HG03025 (cell line): ENCODE measurements at regions not wholly inside any gene's neighbourhood (a gene's known extent, or its start where the extent isn't known, plus 50 kb on each side); places are given as distances from the start of the nearest gene placed in this dataset.
"Not testable (repeated sequence)": the region's sequence is repeated elsewhere in the genome, so short reads cannot be mapped to it uniquely, and the experiment has no call there.

Experiments used
- ATAC-seq: cut with Tn5 transposase; IDR thresholded peaks from one replicate; pipeline ENCODE4 v1.9.1; 2021; ENCODE audit warnings: mild to moderate bottlenecking, moderate library complexity; ENCODE audit not compliant: unreplicated experiment, low FRiP score

GRCh38 chr12:23340351-23340750, 609.1 kb downstream of the SOX5 start:
- ATAC-seq = no peak

- ATAC-seq = no peak
These were observed 607.1 kb downstream of the SOX5 start for GRCh38 chr12:23342407-23342806.

- ATAC-seq = no peak
These were observed 599.9 kb downstream of the SOX5 start for GRCh38 chr12:23349564-23349963.

DNA sequence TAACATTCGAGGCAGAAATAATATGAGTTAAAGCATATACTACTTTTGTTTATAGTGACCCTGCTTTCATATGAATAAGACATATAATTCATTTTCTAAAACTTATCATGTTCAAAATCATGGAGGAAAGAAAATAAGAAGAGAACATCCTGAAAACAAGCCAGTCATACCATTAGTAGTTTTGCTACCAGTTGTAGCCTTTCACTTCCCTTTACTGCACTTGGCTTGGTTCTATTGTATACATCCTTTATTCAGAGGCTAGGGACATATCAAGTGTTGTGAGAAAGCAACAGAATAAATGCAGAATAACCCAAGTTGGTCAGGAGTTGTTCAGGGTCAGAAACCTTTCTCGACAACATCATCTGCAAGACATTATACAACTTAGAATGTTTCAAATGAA, 598.7 kb downstream of the SOX5 start:
- ATAC-seq = peak; percentile 92

DNA sequence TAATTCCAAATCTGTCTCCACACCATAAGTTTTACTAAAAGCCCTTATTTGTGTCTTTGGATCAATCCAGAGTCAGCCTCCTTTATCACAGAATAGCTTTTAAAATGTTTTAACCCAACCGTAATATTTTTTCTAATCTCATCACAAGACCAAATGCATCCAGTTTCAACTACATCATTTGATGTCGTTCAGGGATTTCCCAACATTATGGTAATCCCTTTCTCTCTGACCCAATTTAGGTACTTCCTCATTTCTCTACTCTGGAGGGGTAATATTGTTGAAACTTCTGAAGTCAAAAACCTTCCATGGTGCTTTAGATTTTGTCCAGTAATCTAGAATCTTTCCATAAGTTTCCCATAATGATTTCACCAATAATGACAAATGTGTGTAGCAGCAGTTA, 596.8 kb downstream of the SOX5 start:
- ATAC-seq = no peak

DNA sequence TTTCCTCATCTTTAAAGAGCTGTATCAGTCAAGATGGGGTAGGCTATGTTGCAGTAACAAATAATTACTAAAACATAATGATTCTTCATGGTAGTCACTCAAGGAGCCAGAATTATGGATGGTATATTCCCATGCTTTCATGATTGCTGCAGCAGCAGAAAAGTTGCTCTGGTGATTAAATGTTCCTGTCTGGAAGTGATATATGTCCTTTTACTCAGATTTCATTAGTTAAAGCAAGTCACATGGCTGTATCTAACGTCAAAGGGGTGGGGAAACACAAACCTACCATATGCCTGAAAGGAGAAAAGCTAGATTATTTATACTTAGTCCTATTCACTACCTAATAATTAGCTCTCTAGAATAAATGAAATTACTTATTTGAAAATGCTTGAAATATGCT, 594.7 kb downstream of the SOX5 start:
- ATAC-seq = no peak

GRCh38 chr12:23356440-23356839, 593.0 kb downstream of the SOX5 start:
- no peak for ATAC-seq

DNA sequence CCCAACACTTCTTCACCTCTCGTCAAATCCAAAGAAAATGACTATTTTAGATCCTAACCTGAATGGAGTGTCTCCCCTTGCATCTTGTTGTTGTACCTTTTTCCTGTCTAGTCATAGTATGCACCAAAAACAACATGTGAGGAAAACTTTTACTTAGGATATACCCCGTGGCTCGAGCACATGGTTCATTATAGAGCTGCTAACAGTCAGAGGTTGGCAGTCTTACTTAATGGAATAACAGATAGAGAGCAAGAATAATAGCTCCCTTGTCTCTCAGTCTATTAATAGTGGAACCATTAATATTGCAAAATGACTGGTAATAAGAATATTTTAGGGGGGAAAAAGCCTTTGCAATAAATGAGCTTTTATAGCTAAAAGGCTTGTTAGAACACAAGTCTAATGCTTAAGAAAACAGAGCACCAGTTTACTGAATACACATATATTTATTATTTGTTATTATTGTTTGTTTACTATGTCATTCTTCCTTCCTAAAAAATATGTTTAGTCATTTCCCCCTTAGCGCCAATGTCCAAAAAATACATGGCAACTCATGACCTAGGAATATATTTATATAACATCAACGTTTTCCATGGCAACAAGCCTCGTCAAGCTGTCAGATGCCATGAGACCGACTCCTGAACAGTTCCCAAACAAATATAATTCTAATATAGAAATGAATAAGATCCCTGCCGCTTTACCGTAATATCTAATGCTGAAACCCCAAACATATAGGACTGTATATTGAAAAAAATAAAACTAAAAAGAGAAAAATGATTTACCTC, 592.4 kb downstream of the SOX5 start:
- ATAC-seq = no peak

GRCh38 chr12:23359975-23360701, 589.3 kb downstream of the SOX5 start:
- ATAC-seq = no peak

GRCh38 chr12:23361971-23362370, 587.5 kb downstream of the SOX5 start:
- no peak for ATAC-seq

- ATAC-seq = no peak
These were observed 580.9 kb downstream of the SOX5 start for GRCh38 chr12:23368590-23368989.

DNA sequence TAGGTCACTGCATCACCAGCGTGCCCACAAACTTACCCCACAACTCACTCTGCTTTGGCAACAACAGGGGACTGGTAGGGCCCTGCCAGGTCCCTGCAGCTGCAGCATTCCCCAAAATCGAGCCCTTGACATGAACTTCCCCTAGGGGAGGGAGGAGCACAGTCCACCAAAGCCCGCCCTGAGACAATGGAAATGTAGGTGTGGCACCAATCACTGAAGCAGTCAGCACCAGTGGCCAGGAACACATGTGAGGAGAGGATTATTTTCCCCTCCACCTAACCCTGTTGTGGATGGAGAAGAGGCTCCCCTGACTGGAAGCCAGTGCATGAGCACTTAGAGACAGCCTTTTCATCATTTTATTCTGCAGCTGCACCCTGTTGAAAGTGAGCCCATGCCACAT, 573.8 kb downstream of the SOX5 start:
- no peak for ATAC-seq

GRCh38 chr12:23376238-23376637, 573.2 kb downstream of the SOX5 start:
- no peak for ATAC-seq

DNA sequence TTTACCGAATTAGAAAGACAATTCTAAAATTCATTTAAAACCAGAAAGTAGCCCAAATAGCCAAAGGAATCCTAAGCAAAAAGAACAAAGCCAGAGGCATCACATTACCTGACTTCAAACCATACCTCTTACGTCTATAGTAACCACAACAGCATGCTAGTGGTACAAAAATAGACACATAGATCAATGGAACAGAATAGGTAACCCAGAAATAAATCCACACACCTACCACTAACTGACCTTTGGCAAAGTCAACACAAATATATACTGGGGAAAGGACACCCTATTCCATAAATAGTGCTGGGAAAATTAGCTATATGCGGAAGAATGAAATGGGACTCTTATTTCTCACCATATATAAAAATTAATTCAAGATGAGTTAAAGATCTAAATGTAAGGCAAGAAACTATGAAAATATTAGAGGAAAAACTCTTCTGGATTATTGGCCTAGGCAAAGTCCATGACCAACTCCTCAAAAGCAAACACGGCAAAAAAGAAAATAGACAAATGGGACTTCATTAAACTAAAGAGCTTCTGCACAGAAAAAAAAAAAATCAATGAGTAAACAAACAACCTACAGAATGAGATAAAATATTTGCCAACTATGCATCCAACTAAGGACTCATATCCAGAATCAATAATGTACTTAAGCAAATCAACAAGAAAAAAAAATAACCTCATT, 568.9 kb downstream of the SOX5 start:
- ATAC-seq = no peak

- not testable (repeated sequence) for ATAC-seq
These were observed 560.6 kb downstream of the SOX5 start for GRCh38 chr12:23388898-23389297.

DNA sequence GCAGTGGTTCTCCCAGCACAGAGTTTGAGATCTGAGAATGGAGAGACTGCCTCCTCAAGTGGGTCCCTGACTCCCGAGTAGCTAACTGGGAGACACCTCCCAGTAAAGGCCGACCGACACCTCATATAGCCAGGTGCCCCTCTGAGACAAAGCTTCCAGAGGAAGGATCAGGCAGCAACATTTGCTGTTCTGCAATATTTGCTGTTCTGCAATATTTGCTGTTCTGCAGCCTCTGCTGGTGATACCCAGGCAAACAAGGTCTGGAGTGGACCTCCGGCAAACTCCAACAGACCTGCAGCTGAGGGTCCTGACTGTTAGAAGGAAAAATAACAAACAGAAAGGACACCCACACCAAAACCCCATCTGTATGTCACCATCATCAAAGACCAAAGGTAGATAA, 560.2 kb downstream of the SOX5 start:
- not testable (repeated sequence) for ATAC-seq

- ATAC-seq = no peak
These were observed 550.0 kb downstream of the SOX5 start for GRCh38 chr12:23399402-23399933.

DNA sequence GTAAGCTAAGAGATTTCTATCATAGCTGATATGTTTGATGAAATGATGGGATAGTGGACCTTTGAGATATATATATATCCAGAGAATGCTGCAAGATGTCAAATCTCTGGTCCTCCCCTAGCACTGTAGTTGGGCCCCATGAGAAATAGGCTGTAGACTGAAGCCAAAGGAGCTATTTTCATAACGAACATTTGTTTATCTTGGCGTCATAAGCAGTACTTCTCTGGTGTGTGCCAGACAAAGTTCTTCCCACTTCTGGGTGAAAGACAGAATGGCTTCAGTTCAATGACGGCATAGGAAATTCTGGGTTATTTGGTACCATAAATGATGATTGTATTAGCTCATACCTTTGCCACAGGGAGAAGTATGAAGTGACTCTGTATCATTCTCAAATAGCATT, 534.3 kb downstream of the SOX5 start:
- no peak for ATAC-seq

GRCh38 chr12:23421556-23421955, 527.9 kb downstream of the SOX5 start:
- ATAC-seq = no peak

DNA sequence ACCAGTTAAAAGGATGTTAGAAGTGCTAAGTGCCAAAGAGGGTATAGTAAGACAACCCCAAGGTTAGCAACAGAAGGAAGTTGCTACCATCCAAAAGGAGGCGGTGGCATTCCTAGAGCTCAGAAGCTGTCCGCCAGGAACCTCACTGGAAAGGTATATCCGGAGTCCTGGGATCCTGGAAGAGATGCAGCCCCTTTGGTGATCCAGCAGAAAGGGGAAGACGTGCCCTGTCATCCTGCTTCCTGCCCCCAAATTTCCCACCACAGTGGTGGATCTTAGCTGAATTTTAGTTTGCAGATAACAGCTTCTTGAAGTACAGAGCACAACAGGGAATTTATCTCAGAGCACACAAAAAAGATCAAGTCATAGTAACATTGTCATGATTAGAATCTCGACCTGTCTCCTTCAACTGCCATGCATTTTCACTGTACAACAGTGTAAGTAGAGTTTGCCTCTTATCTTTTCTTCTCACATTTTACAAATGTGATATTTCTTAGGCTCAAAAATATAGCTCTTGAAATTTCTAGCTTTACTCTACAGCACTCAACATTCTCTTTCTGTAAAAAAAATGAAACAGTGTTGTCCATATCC, 526.3 kb downstream of the SOX5 start:
- ATAC-seq = no peak

DNA sequence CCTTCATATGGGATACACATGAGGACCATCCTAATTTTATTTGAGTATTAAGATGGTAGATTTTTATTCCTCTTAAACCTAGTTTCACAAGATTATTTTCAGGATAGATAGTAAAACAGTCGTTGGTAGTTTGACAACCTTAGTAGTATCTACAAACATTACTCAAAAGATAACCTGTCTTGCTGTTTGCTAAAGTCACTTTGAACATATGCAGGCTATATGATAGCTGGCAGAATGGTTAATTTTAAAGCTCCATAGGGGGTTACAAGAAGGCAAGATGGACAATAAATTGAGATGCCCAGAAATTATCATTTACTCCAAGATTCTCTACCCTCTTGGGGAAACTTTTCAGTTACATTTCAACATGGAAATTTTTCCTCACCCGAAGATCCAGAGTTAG, 525.7 kb downstream of the SOX5 start:
- ATAC-seq = no peak
